ENCODE measurements at regions not wholly inside any gene's neighbourhood (a gene's known extent, or its start where the extent isn't known, plus 50 kb on each side); places are given as distances from the start of the nearest gene placed in this dataset.

- DNase-seq (ENCODE audit: low read depth, low spot score) (no peak), FAIRE-seq (no peak), ATAC-seq (no peak)
- TF ChIP-seq E2F8 (IDR thresholded peaks at IDR 0.05; ENCODE audit: low read depth, partially characterized antibody) (no peak), MYB (IDR thresholded peaks at IDR 0.05; ENCODE audit: borderline replicate concordance, low read depth, low read length) (no peak), TAF1 (IDR thresholded peaks at IDR 0.05; ENCODE audit: borderline replicate concordance, low read depth, low read length) (no peak), RCOR1 (conservative IDR thresholded peaks at IDR 0.05; ENCODE audit: low read depth, low read length) (no peak), SUPT20H (IDR thresholded peaks at IDR 0.05; ENCODE audit: borderline replicate concordance, control insufficient read depth, low read depth, low read length) (no peak), ZSCAN29 (IDR thresholded peaks at IDR 0.05) (no peak), POLR2AphosphoS2 (IDR thresholded peaks at IDR 0.05; ENCODE audit: low read depth, low read length) (no peak), CREM (IDR thresholded peaks at IDR 0.05; ENCODE audit: low read depth) (no peak), GABPA (IDR thresholded peaks at IDR 0.05; ENCODE audit: low read depth) (no peak), HDAC6 (IDR thresholded peaks at IDR 0.05; ENCODE audit: unreplicated experiment) (no peak), SUZ12 (IDR thresholded peaks at IDR 0.05; ENCODE audit: unreplicated experiment) (no peak), E2F4 (IDR thresholded peaks at IDR 0.05; ENCODE audit: low read depth, low read length) (no peak), HSF1 (IDR thresholded peaks at IDR 0.05; ENCODE audit: low read depth, low read length) (no peak), CBX5 (IDR thresholded peaks at IDR 0.05; ENCODE audit: low read depth) (no peak), PAX5 (IDR thresholded peaks at IDR 0.05; ENCODE audit: borderline replicate concordance, low read depth, low read length) (no peak), ZNF384 (IDR thresholded peaks at IDR 0.05; ENCODE audit: borderline replicate concordance, low read depth, low read length) (no peak)
- TF ChIP-seq, protein P1, sequence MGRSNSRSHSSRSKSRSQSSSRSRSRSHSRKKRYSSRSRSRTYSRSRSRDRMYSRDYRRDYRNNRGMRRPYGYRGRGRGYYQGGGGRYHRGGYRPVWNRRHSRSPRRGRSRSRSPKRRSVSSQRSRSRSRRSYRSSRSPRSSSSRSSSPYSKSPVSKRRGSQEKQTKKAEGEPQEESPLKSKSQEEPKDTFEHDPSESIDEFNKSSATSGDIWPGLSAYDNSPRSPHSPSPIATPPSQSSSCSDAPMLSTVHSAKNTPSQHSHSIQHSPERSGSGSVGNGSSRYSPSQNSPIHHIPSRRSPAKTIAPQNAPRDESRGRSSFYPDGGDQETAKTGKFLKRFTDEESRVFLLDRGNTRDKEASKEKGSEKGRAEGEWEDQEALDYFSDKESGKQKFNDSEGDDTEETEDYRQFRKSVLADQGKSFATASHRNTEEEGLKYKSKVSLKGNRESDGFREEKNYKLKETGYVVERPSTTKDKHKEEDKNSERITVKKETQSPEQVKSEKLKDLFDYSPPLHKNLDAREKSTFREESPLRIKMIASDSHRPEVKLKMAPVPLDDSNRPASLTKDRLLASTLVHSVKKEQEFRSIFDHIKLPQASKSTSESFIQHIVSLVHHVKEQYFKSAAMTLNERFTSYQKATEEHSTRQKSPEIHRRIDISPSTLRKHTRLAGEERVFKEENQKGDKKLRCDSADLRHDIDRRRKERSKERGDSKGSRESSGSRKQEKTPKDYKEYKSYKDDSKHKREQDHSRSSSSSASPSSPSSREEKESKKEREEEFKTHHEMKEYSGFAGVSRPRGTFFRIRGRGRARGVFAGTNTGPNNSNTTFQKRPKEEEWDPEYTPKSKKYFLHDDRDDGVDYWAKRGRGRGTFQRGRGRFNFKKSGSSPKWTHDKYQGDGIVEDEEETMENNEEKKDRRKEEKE (IDR thresholded peaks at IDR 0.05), result no peak
- in situ Hi-C loops (cut with MboI), result no loop called here
- H3K27ac ChIP-seq (ENCODE audit: control insufficient read depth, insufficient read depth), result no peak overlapping the region
- no peaks in the 10 kb centered on the region for H3K79me2 ChIP-seq (ENCODE audit: control insufficient read depth, insufficient read depth, low read length)
- H3K9me3 ChIP-seq (replicated peaks; ENCODE audit: control insufficient read depth, insufficient read depth, low read length), result no peaks in the 10 kb centered on the region
- no peaks in the 10 kb centered on the region for H3K36me3 ChIP-seq (ENCODE audit: control insufficient read depth in 2 of 2, insufficient read depth in 2 of 2, low read length in 1 of 2)
- H3K4me3 ChIP-seq, result no peak overlapping the region
- H2AFZ ChIP-seq (ENCODE audit: control insufficient read depth, low read depth, low read length), result no peak overlapping the region
- H3K27me3 ChIP-seq (replicated peaks in 1 of 2; ENCODE audit: control insufficient read depth in 2 of 2, insufficient read depth in 2 of 2, low read length in 1 of 2), result no peaks in the 10 kb centered on the region
- 39% methylated on average over 4 of the region's 4 CpGs for WGBS (ENCODE audit: insufficient coverage, insufficient replicate concordance, low lambda C conversion rate, missing lambda C conversion rate)
- no peak overlapping the region for H3K4me2 ChIP-seq (ENCODE audit: control insufficient read depth, insufficient read depth)
- RAD21 ChIA-PET (ENCODE audit: unreplicated experiment), result no interaction called here
- POLR2A ChIA-PET, result no interaction called here
- H3K9ac ChIP-seq (ENCODE audit: control insufficient read depth, insufficient read depth, low read length), result no peak overlapping the region
- no peaks in the 10 kb centered on the region for H3K4me1 ChIP-seq (ENCODE audit: control insufficient read depth, insufficient read depth, low read length)
- intact Hi-C loops (cut with micrococcal nuclease; ENCODE audit: unreplicated experiment), result no loop called here
- SMC1A ChIA-PET (ENCODE audit: uncharacterized antibody, unreplicated experiment), result no interaction called here
- no peaks in the 10 kb centered on the region for H4K20me1 ChIP-seq (ENCODE audit: control insufficient read depth, insufficient read depth)
- no TSS peak for BruUV-seq (replicated peaks)
- CTCF ChIA-PET, result interaction anchor here (0.6 kb wide), 1 partner anchor 14 kb away, joined by 3 read pairs; no protein-coding TSS in a partner anchor
Measured at GRCh38 chr7:138325434-138325833, 134.6 kb upstream of the TRIM24 start.
